RWPE2 (cell line): ENCODE measurements at regions not wholly inside any gene's neighbourhood (a gene's known extent, or its start where the extent isn't known, plus 50 kb on each side); places are given as distances from the start of the nearest gene placed in this dataset.

ENCODE experiments used
- ATAC-seq: fragments of 200-7000 bp; cut with Tn5 transposase; 3 replicates; pipeline ENCODE4 v1.9.1; 2021; ENCODE audit warnings: low read depth
- DNase-seq: peaks from one replicate; pipeline ENCODE4 v3.0.0-alpha.2; 2020; ENCODE audit warnings: low spot score
- H3K27ac ChIP-seq: fragments of 450-650 bp; 2 replicates; pipeline ENCODE4 v1.5.1; 2017; ENCODE audit warnings: mild to moderate bottlenecking; ENCODE audit not compliant: poor library complexity, severe bottlenecking
- H3K27me3 ChIP-seq: fragments of 250-450 bp; sonication (Bioruptor Pico); 2 replicates; pipeline ENCODE4 v1.5.1; 2021; ENCODE audit warnings: mild to moderate bottlenecking, moderate library complexity; ENCODE audit not compliant: insufficient read depth, poor library complexity, severe bottlenecking
- H3K36me3 ChIP-seq: fragments of 250-450 bp; sonication (Bioruptor Pico); 2 replicates; pipeline ENCODE4 v1.5.1; 2020; ENCODE audit warnings: low read depth, mild to moderate bottlenecking, moderate library complexity
- H3K4me1 ChIP-seq: fragments of 250-450 bp; sonication (Bioruptor Pico); 2 replicates; pipeline ENCODE4 v1.5.1; 2021; ENCODE audit warnings: mild to moderate bottlenecking, moderate library complexity; ENCODE audit not compliant: insufficient read depth, poor library complexity, severe bottlenecking
- H3K4me3 ChIP-seq: fragments of 250-450 bp; sonication (Bioruptor Pico); 2 replicates; pipeline ENCODE4 v1.5.1; 2021; ENCODE audit warnings: mild to moderate bottlenecking, moderate library complexity; ENCODE audit not compliant: severe bottlenecking
- H3K9me3 ChIP-seq: fragments of 250-450 bp; sonication (Bioruptor Pico); 2 replicates; pipeline ENCODE4 v1.5.1; 2021; ENCODE audit warnings: mild to moderate bottlenecking, moderate library complexity; ENCODE audit not compliant: severe bottlenecking
- TF ChIP-seq, protein P1 (sequence below): fragments of 450-650 bp; IDR thresholded peaks from one replicate; pipeline ENCODE4 v1.5.1; 2017; ENCODE audit warnings: mild to moderate bottlenecking, moderate library complexity; ENCODE audit not compliant: poor library complexity, severe bottlenecking

DNA sequence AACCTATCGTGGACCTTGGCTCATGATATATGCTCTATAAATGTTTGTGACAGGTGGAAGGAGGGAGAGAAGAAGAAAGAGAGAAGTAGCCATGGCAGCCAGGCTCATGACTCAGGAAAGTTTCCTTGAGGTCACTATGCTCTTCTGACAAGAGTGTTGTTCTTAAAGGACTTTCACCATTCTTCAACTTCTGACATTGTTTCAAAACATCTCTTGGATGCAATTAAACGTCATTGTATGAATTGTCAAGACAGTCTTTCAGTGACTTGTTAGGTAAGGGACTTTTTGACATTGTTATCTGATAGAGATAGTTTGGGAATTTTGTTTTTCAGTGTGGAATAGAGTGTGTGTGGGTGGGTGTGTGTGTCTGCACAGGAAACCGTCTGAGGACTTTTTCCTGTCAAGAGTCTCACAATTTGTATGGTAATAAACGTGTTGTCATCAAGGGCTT is 617.0 kb downstream of the MID1IP1 start:
- H3K4me1 ChIP-seq, result no peaks in the 10 kb centered on the region
- H3K9me3 ChIP-seq, result no peaks in the 10 kb centered on the region
- ATAC-seq, result no peak
- no peak overlapping the region for H3K27ac ChIP-seq
- no peak overlapping the region for H3K4me3 ChIP-seq
- H3K27me3 ChIP-seq, result no peaks in the 10 kb centered on the region
- no peaks in the 10 kb centered on the region for H3K36me3 ChIP-seq
- no peak for DNase-seq
- TF ChIP-seq, protein P1, sequence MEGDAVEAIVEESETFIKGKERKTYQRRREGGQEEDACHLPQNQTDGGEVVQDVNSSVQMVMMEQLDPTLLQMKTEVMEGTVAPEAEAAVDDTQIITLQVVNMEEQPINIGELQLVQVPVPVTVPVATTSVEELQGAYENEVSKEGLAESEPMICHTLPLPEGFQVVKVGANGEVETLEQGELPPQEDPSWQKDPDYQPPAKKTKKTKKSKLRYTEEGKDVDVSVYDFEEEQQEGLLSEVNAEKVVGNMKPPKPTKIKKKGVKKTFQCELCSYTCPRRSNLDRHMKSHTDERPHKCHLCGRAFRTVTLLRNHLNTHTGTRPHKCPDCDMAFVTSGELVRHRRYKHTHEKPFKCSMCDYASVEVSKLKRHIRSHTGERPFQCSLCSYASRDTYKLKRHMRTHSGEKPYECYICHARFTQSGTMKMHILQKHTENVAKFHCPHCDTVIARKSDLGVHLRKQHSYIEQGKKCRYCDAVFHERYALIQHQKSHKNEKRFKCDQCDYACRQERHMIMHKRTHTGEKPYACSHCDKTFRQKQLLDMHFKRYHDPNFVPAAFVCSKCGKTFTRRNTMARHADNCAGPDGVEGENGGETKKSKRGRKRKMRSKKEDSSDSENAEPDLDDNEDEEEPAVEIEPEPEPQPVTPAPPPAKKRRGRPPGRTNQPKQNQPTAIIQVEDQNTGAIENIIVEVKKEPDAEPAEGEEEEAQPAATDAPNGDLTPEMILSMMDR, result no peak

DNA sequence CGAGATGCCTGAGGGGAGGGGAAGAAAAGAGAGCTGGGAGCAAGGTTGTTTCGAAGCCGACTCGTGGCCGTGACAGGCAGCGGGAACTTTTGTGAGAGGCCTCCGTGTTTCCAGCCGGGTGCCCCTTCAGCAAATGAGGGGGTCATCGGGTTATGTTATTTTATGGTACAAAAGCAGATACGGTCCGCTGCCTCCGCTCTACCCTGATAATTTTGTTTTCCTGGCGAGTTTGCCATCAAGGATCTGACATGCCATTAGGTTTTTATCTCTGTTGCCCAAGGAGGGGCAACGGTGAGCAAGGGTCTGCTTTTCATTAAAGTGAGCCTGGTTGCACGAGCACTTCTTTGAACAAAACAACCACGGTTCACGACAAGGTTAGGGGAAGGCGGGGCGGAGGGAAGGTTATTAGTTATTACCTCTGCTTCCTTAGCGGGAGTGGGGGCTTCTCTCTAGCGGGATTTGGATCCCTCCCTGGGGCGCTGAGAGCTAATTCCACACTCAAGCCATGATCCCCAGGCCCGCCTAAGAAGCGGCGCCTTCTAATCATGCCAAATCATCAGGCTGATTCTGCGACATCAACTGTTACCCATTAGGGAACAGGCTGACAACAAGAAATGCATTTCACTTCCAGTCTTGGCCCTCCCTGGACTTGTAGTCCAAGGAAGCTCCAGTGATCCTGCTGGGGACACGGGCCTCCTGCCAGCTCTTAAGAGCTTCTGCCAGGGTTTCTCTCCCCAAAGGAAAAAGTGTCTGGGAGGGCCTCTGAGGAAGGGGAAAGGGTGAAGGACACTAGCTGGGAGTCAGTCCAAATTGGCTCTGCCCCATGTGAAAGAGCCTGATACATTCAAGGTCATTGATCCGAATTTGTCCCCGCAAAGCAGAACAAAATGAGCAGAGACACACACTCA is 617.7 kb downstream of the MID1IP1 start:
- no peak for ATAC-seq
- Histone ChIP-seq H3K36me3 (no peaks in the 10 kb centered on the region), H3K27ac (no peak overlapping the region), H3K9me3 (no peaks in the 10 kb centered on the region), H3K4me1 (no peaks in the 10 kb centered on the region), H3K4me3 (no peak overlapping the region), H3K27me3 (no peaks in the 10 kb centered on the region)
- TF ChIP-seq, protein P1, result no peak
- no peak for DNase-seq

DNA sequence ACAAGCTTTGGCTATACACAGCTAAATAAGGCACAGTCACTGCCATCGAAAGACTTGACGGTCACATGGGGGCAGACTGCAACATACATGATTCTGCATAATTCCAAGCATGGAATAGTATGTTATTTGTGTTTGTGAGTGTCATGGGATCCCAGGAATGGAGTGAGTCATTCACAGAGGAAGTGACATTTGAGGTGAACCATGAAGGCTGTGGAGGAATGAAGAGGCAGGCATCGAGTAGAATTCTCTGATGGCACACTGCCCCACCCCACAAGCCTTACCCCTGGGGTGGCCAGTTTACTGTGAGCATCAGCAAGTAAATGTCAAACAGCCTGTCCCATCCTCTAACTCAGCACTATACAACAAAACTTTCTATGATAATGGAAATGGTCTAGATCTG is 619.7 kb downstream of the MID1IP1 start:
- no peaks in the 10 kb centered on the region for H3K36me3 ChIP-seq
- no peak overlapping the region for H3K27ac ChIP-seq
- no peaks in the 10 kb centered on the region for H3K9me3 ChIP-seq
- ATAC-seq (no peak), DNase-seq (no peak)
- no peaks in the 10 kb centered on the region for H3K27me3 ChIP-seq
- H3K4me1 ChIP-seq, result no peaks in the 10 kb centered on the region
- TF ChIP-seq, protein P1, result no peak
- H3K4me3 ChIP-seq, result no peak overlapping the region

DNA sequence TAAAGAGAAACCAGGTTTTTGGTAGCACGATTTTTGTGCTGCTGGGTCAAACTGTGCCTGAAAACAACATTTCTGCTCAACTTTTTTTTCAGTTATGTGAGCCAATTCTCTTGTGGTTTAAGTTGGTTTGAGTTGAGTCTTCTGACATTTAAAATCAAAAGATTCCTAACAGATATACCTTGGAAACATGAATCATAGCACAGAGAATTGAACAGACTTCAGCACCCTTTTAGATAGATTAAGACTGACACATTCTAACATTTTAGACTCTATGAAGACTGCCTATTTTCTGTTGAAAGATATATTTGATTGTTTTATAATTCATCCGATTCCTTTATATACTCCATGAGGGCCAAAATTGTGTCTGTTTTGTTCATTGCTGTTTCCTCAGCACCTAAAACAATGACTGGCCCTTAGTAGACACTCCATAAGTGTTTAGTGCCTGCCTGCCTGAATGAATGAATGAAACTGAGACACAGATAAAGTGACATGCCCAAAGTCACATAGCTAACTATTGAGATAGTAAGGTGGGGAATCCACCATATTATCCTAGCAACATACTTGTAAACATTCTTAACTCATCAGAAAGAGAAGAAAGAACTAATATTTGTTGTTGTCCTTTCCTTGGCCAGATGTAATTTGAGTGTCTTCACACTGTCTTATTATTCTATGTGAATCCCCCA is 624.0 kb downstream of the MID1IP1 start:
- DNase-seq (no peak), ATAC-seq (no peak)
- TF ChIP-seq, protein P1, result no peak
- Histone ChIP-seq H3K4me1 (no peaks in the 10 kb centered on the region), H3K36me3 (no peaks in the 10 kb centered on the region), H3K9me3 (no peaks in the 10 kb centered on the region), H3K4me3 (no peak overlapping the region), H3K27ac (no peak overlapping the region), H3K27me3 (no peaks in the 10 kb centered on the region)
